ENCODE measurements at regions not wholly inside any gene's neighbourhood (a gene's known extent, or its start where the extent isn't known, plus 50 kb on each side); places are given as distances from the start of the nearest gene placed in this dataset.
"Not testable (repeated sequence)": the region's sequence is repeated elsewhere in the genome, so short reads cannot be mapped to it uniquely, and the experiment has no call there.

GRCh38 chr2:208608122-208608835, 201.7 kb downstream of the PTH2R start:
- DNase-seq: no peak

GRCh38 chr2:208609166-208609804, 202.7 kb downstream of the PTH2R start:
- DNase-seq: no peak

GRCh38 chr2:208615675-208616074, 209.1 kb downstream of the PTH2R start:
- not testable (repeated sequence) for DNase-seq

- DNase-seq: no peak
Measured at GRCh38 chr2:208618220-208618619, 211.6 kb downstream of the PTH2R start.

GRCh38 chr2:208619993-208620392, 213.4 kb downstream of the PTH2R start:
- no peak for DNase-seq

GRCh38 chr2:208620487-208620978, 213.9 kb downstream of the PTH2R start:
- DNase-seq: no peak

GRCh38 chr2:208627110-208627884, 220.7 kb downstream of the PTH2R start:
- no peak for DNase-seq

GRCh38 chr2:208627916-208628315, 221.3 kb downstream of the PTH2R start:
- DNase-seq: no peak

- no peak for DNase-seq
Measured at GRCh38 chr2:208638059-208638458, 231.5 kb downstream of the PTH2R start.

- DNase-seq: no peak
Measured at GRCh38 chr2:208642125-208642779, 235.7 kb downstream of the PTH2R start.

GRCh38 chr2:208643145-208643544, 236.6 kb downstream of the PTH2R start:
- no peak for DNase-seq

GRCh38 chr2:208645226-208645625, 238.6 kb downstream of the PTH2R start:
- DNase-seq: no peak

GRCh38 chr2:208648368-208648767, 241.8 kb downstream of the PTH2R start:
- DNase-seq: no peak

GRCh38 chr2:208653383-208653782, 246.8 kb downstream of the PTH2R start:
- DNase-seq: no peak

GRCh38 chr2:208654056-208654455, 247.5 kb downstream of the PTH2R start:
- DNase-seq: no peak

GRCh38 chr2:208657468-208657867, 250.9 kb downstream of the PTH2R start:
- no peak for DNase-seq

- no peak for DNase-seq
Measured at GRCh38 chr2:208669394-208669793, 262.8 kb downstream of the PTH2R start.

- DNase-seq: no peak
Measured at GRCh38 chr2:208671284-208671683, 264.7 kb downstream of the PTH2R start.

- no peak for DNase-seq
Measured at GRCh38 chr2:208671886-208672680, 265.5 kb downstream of the PTH2R start.

GRCh38 chr2:208673631-208674030, 267.0 kb downstream of the PTH2R start:
- DNase-seq: no peak

GRCh38 chr2:208674919-208675318, 268.3 kb downstream of the PTH2R start:
- no peak for DNase-seq

- DNase-seq: not testable (repeated sequence)
Measured at GRCh38 chr2:208685929-208686328, 279.3 kb downstream of the PTH2R start.
